ENCODE measurements at regions not wholly inside any gene's neighbourhood (a gene's known extent, or its start where the extent isn't known, plus 50 kb on each side); places are given as distances from the start of the nearest gene placed in this dataset.

DNA sequence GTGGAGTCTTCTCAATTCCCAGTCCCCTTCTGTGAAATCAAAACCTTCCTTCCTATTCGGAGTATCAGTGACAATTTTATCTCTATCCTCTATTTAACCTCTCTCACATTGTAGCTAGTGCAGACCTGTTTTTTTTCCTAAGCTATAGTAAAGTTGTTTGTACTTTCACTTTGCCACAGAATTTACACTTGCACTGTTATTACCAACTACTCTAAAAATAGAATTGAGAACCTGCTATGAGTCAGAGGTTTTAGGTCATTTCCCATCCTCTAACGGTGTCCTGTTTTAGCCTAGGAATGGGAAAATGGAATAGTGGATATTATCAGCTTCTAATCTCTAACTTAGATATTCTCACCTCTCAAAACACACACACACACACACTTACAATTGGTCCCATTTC is 862.7 kb downstream of the NCAM2 start:
- TF ChIP-seq ZNF274 (IDR thresholded peaks at IDR 0.05; ENCODE audit: low read depth, low read length) (no peak), SUZ12 (IDR thresholded peaks at IDR 0.05; ENCODE audit: extremely low read depth, insufficient read depth, insufficient read length) (no peak)

Data from NT2/D1 (cell line).